Mesendoderm (in vitro differentiated cells): ENCODE measurements at regions not wholly inside any gene's neighbourhood (a gene's known extent, or its start where the extent isn't known, plus 50 kb on each side); places are given as distances from the start of the nearest gene placed in this dataset.
A peak's percentile ranks its signal among the peaks of the same experiment; 100 is the strongest.

Experiments used
- DNase-seq: peaks from one replicate; pipeline ENCODE4 v3.0.0; 2013
- H2AK5ac ChIP-seq: 2 replicates; pipeline ENCODE4 v1.6.1; 2013; ENCODE audit warnings: low read length, inconsistent platforms
- H2BK120ac ChIP-seq: 2 replicates; pipeline ENCODE4 v1.6.1; 2013; ENCODE audit warnings: low read depth, mild to moderate bottlenecking, low read length, moderate library complexity, mixed read lengths
- H2BK15ac ChIP-seq: replicated peaks from 2 replicates; pipeline ENCODE4 v1.6.1; 2013; ENCODE audit warnings: low read depth, mild to moderate bottlenecking, moderate library complexity
- H2BK5ac ChIP-seq: 2 replicates; pipeline ENCODE4 v1.6.1; 2013; ENCODE audit warnings: low read length, inconsistent platforms
- H3K18ac ChIP-seq: 2 replicates; pipeline ENCODE4 v1.6.1; 2013; ENCODE audit warnings: mild to moderate bottlenecking, low read length, mixed read lengths
- H3K23ac ChIP-seq: one replicate; pipeline ENCODE4 v1.6.1; 2013; ENCODE audit warnings: low read length
- H3K27ac ChIP-seq: 2 replicates; pipeline ENCODE4 v1.5.1; 2013; ENCODE audit warnings: low read depth, mild to moderate bottlenecking, inconsistent platforms, low read length, moderate library complexity
- H3K27me3 ChIP-seq: 2 replicates; pipeline ENCODE4 v1.6.1; 2013; ENCODE audit warnings: low read length, control low read depth, mild to moderate bottlenecking, inconsistent platforms; ENCODE audit not compliant: insufficient read depth, poor library complexity
- H3K36me3 ChIP-seq: 2 replicates; pipeline ENCODE4 v1.6.1; 2013; ENCODE audit warnings: low read length, inconsistent platforms; ENCODE audit not compliant: control insufficient read depth, insufficient read depth
- H3K4ac ChIP-seq: one replicate; pipeline ENCODE4 v1.6.1; 2013; ENCODE audit warnings: low read depth, mild to moderate bottlenecking, low read length, moderate library complexity
- H3K4me1 ChIP-seq: 2 replicates; pipeline ENCODE4 v1.6.1; 2013; ENCODE audit warnings: low read depth, low read length, inconsistent platforms; ENCODE audit not compliant: control insufficient read depth
- H3K4me2 ChIP-seq: 2 replicates; pipeline ENCODE4 v1.6.1; 2013; ENCODE audit warnings: low read length
- H3K4me3 ChIP-seq: 2 replicates; pipeline ENCODE4 v1.5.1; 2013; ENCODE audit warnings: mild to moderate bottlenecking, low read length
- H3K56ac ChIP-seq: one replicate; pipeline ENCODE4 v1.6.1; 2013; ENCODE audit warnings: low read length
- H3K79me1 ChIP-seq: 2 replicates; pipeline ENCODE4 v1.6.1; 2013; ENCODE audit warnings: low read length, inconsistent platforms
- H3K79me2 ChIP-seq: 2 replicates; pipeline ENCODE4 v1.6.1; 2013; ENCODE audit warnings: mild to moderate bottlenecking, low read length; ENCODE audit not compliant: control insufficient read depth, insufficient read depth
- H3K9ac ChIP-seq: 2 replicates; pipeline ENCODE4 v1.6.1; 2013; ENCODE audit warnings: low read length, inconsistent platforms
- H4K5ac ChIP-seq: one replicate; pipeline ENCODE4 v1.6.1; 2013; ENCODE audit warnings: low read length
- H4K8ac ChIP-seq: one replicate; pipeline ENCODE4 v1.6.1; 2013; ENCODE audit warnings: low read depth, mild to moderate bottlenecking, control low read depth, low read length, moderate library complexity
- WGBS: extraction: QIAGEN DNeasy Blood & Tissue Kit; methylation state at CpG from one replicate; pipeline ENCODE4 v1.1.7; 2013; ENCODE audit warnings: low lambda C conversion rate, missing lambda C conversion rate; ENCODE audit not compliant: insufficient coverage; ENCODE audit errors: extremely low coverage; 5-methylcytosine and 5-hydroxymethylcytosine counted together

- Histone ChIP-seq H4K8ac (no peak overlapping the region), H2BK120ac (no peak overlapping the region), H3K56ac (no peak overlapping the region), H3K4me1 (no peaks in the 10 kb centered on the region), H2BK15ac (no peak overlapping the region), H3K18ac (no peak overlapping the region), H2BK5ac (no peak overlapping the region), H3K36me3 (no peaks in the 10 kb centered on the region), H3K79me2 (no peaks in the 10 kb centered on the region), H3K9ac (no peak overlapping the region), H3K4ac (no peak overlapping the region), H4K5ac (no peak overlapping the region), H3K4me3 (no peak overlapping the region), H3K27me3 (no peaks in the 10 kb centered on the region), H3K4me2 (no peak overlapping the region), H3K79me1 (no peaks in the 10 kb centered on the region), H3K27ac (no peak overlapping the region), H3K23ac (no peak overlapping the region), H2AK5ac (no peak overlapping the region)
- no peak for DNase-seq
- no CpG with 5 or more reads among the region's 2 CpGs for WGBS
Measured at GRCh38 chr5:167633931-167634341, 657.5 kb upstream of the WWC1 start.

DNA sequence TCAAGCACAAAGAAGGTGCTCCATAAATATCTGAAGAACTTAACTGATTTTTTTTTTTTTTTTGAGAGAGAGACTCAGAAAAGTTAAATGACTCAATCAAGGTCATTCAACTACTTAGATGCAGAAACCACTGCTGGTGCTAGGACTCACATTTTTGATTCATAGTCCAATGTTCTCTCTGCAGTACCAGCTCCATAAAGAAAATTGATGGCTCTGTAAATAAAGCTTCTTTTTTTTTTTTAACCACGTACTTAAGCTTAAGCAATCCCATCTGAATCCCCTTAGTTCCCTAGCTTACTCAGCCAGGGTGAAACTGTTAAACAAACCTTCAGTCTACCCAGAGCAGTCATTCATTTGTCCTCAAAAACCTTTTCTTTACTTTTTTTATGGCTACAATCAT lies 657.0 kb upstream of the WWC1 start:
- no peak overlapping the region for H3K4me2 ChIP-seq
- H3K23ac ChIP-seq: no peak overlapping the region
- H4K8ac ChIP-seq: no peak overlapping the region
- WGBS: no CpG with 5 or more reads among the region's 1 CpG
- no peak overlapping the region for H3K27ac ChIP-seq
- no peak for DNase-seq
- no peak overlapping the region for H2AK5ac ChIP-seq
- H2BK5ac ChIP-seq: no peak overlapping the region
- no peak overlapping the region for H2BK120ac ChIP-seq
- no peak overlapping the region for H3K4me3 ChIP-seq
- H3K4me1 ChIP-seq: no peaks in the 10 kb centered on the region
- H3K36me3 ChIP-seq: no peaks in the 10 kb centered on the region
- no peaks in the 10 kb centered on the region for H3K79me1 ChIP-seq
- no peak overlapping the region for H3K9ac ChIP-seq
- H3K27me3 ChIP-seq: no peaks in the 10 kb centered on the region
- H4K5ac ChIP-seq: no peak overlapping the region
- H3K56ac ChIP-seq: no peak overlapping the region
- H2BK15ac ChIP-seq: no peak overlapping the region
- H3K18ac ChIP-seq: no peak overlapping the region
- no peaks in the 10 kb centered on the region for H3K79me2 ChIP-seq
- no peak overlapping the region for H3K4ac ChIP-seq

GRCh38 chr5:167638816-167639215 lies 652.6 kb upstream of the WWC1 start:
- no CpG with 5 or more reads among the region's 2 CpGs for WGBS
- Histone ChIP-seq H3K23ac (no peak overlapping the region), H3K4me2 (no peak overlapping the region), H3K4me3 (no peak overlapping the region), H3K4ac (no peak overlapping the region), H3K9ac (no peak overlapping the region), H4K8ac (no peak overlapping the region), H3K36me3 (no peaks in the 10 kb centered on the region), H2BK15ac (no peak overlapping the region), H3K27ac (no peak overlapping the region), H2AK5ac (no peak overlapping the region), H2BK120ac (no peak overlapping the region), H3K79me1 (no peaks in the 10 kb centered on the region), H3K18ac (no peak overlapping the region), H3K56ac (no peak overlapping the region), H3K27me3 (no peaks in the 10 kb centered on the region), H4K5ac (no peak overlapping the region), H3K79me2 (no peaks in the 10 kb centered on the region), H2BK5ac (no peak overlapping the region), H3K4me1 (no peaks in the 10 kb centered on the region)
- DNase-seq: no peak

DNA sequence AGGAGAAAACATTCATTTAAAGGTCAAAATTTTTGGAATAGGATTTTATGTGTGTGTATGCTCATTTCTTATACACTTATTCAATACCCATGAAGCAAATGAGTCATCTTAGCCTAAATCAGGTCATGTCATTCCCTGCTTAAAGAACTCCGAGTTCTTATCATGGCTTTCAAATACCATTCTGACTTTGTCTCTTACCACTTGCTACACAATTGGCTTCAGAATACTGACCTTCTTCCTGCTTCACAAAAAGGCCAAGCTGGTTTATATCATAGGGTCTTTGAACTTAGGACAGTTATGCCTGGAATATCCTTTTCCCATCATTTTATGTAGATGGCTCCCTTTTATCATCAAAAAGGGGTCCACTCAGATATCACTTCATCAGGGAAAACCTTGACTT lies 652.2 kb upstream of the WWC1 start:
- H3K4ac ChIP-seq: no peak overlapping the region
- H3K27ac ChIP-seq: no peak overlapping the region
- no peaks in the 10 kb centered on the region for H3K79me2 ChIP-seq
- no peak overlapping the region for H2BK15ac ChIP-seq
- H3K4me3 ChIP-seq: no peak overlapping the region
- H3K79me1 ChIP-seq: no peaks in the 10 kb centered on the region
- WGBS: no CpG with 5 or more reads among the region's 1 CpG
- no peak overlapping the region for H3K4me2 ChIP-seq
- no peaks in the 10 kb centered on the region for H3K27me3 ChIP-seq
- no peak overlapping the region for H3K23ac ChIP-seq
- no peaks in the 10 kb centered on the region for H3K4me1 ChIP-seq
- H2BK120ac ChIP-seq: no peak overlapping the region
- H3K18ac ChIP-seq: no peak overlapping the region
- H3K56ac ChIP-seq: no peak overlapping the region
- no peak overlapping the region for H4K5ac ChIP-seq
- no peak overlapping the region for H4K8ac ChIP-seq
- H2BK5ac ChIP-seq: no peak overlapping the region
- no peaks in the 10 kb centered on the region for H3K36me3 ChIP-seq
- no peak overlapping the region for H2AK5ac ChIP-seq
- DNase-seq: peak; percentile 26
- H3K9ac ChIP-seq: no peak overlapping the region

DNA sequence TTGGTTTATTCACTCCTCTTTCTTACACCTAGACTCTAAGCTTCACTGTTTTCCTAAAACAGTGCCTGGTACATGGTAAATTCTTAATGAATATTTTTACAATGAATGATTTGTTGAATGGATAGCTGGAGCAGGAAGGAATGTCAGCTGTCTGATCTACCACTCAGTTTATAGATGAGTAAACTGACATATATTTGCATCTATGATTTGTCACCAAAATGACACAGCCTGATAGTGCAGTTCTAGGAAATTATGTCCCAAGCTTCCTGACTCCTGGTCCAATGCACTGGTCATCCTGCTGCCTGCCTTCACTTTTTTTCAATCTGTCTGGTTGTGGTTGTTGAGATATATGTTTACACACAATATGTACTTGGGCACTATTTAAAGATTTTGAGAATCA lies 651.7 kb upstream of the WWC1 start:
- Histone ChIP-seq H3K4me2 (no peak overlapping the region), H3K36me3 (no peaks in the 10 kb centered on the region), H3K56ac (no peak overlapping the region), H3K27ac (no peak overlapping the region), H4K8ac (no peak overlapping the region), H2AK5ac (no peak overlapping the region), H3K79me2 (no peaks in the 10 kb centered on the region), H4K5ac (no peak overlapping the region), H3K18ac (no peak overlapping the region), H2BK5ac (no peak overlapping the region), H3K4me1 (no peaks in the 10 kb centered on the region), H3K9ac (no peak overlapping the region), H2BK120ac (no peak overlapping the region), H3K4ac (no peak overlapping the region), H3K23ac (no peak overlapping the region), H3K4me3 (no peak overlapping the region), H2BK15ac (no peak overlapping the region), H3K27me3 (no peaks in the 10 kb centered on the region), H3K79me1 (no peaks in the 10 kb centered on the region)
- no peak for DNase-seq

DNA sequence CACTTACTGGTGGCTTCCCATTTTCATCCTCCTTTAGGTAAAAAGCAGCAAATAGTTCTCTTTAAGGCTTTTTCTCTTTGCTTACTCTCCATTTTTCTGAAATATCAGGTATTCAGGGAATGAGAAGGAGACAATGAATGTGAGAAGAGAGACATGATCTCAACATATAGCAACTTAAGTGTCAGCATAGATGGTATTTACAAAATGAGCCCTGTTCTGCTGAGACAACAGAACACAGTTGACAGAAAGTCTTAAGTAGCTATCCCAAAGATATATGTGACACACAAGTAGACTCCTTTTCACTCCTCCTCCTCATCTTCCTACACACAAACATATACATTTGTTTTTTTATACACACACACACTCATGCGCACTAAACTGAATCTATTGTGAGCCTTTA lies 649.3 kb upstream of the WWC1 start:
- Histone ChIP-seq H2BK120ac (no peak overlapping the region), H3K23ac (no peak overlapping the region), H2AK5ac (no peak overlapping the region), H3K56ac (no peak overlapping the region), H3K79me2 (no peaks in the 10 kb centered on the region), H4K8ac (no peak overlapping the region), H3K4me3 (no peak overlapping the region), H2BK15ac (no peak overlapping the region), H3K27me3 (no peaks in the 10 kb centered on the region), H3K4ac (no peak overlapping the region), H2BK5ac (no peak overlapping the region), H3K4me2 (no peak overlapping the region), H3K79me1 (no peaks in the 10 kb centered on the region), H3K9ac (no peak overlapping the region), H4K5ac (no peak overlapping the region), H3K18ac (no peak overlapping the region), H3K27ac (no peak overlapping the region), H3K36me3 (no peaks in the 10 kb centered on the region), H3K4me1 (no peaks in the 10 kb centered on the region)
- WGBS: 100% methylated on average over 1 of the region's 1 CpG
- DNase-seq: peak; percentile 23
